Hippocampal formation (tissue), 2 donors: ENCODE measurements at regions not wholly inside any gene's neighbourhood (a gene's known extent, or its start where the extent isn't known, plus 50 kb on each side); places are given as distances from the start of the nearest gene placed in this dataset.
"Not testable (repeated sequence)": the region's sequence is repeated elsewhere in the genome, so short reads cannot be mapped to it uniquely, and the experiment has no call there.

Source experiments
- DNase-seq, 2 donors: peaks; one replicate each; lab custom pipeline; 2025; lab: John Stamatoyannopoulos, UW

DNA sequence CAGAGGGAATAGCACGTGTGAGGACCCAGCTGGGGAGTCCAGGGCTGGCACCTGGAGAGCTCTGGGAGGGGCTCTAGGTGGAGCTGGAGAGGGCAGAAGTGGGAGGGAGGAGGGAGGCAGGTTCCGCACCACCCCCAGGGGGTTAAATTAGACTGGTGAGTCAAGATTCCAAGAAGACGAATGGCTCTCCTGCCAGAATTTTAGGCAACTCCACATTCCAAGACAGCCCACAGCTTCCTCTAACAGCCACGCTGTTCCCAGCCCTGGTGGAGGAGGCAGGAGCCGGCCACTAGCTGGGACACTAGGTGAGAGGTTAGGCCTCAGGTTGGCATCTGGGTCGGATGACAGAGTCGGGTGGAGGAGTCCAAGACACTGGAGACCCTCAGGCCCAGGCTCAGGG is 60.2 kb downstream of the TFAP2C start:
- DNase-seq, result no peak

DNA sequence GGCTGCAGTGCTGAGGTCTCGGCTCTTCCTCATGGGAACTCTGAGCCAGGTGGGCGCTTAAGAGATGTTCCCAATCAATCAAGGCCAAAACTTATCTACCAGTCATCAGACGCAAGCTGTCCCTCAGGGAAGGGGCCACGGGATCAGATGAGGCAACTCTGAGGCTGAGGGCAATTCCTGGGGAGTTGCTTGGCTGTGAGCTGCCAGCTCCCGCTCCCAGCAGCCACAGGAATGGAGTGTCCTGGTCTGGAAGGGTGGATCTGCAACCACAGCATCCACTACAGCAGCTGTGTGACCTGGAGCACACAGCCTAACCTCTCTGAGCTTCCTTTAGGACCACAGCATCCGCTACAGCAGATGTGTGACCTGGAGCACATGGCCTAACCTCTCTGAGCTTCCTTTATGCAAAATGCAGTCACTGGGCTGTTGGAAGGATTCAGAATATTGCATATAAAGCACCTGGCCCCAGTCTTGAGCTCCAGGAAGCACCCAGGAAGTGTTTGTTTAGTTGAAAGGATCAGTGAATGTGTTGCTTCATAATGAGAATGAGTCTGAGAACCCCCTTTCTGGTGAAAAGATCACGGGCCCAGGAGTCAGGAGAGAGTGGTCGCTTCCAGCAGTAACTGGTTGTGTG is 60.9 kb downstream of the TFAP2C start:
- no peak for DNase-seq

- no peak for DNase-seq
Observed at GRCh38 chr20:56690531-56691175, 61.5 kb downstream of the TFAP2C start.

- DNase-seq, result no peak
Observed at GRCh38 chr20:56691325-56691998, 62.4 kb downstream of the TFAP2C start.

DNA sequence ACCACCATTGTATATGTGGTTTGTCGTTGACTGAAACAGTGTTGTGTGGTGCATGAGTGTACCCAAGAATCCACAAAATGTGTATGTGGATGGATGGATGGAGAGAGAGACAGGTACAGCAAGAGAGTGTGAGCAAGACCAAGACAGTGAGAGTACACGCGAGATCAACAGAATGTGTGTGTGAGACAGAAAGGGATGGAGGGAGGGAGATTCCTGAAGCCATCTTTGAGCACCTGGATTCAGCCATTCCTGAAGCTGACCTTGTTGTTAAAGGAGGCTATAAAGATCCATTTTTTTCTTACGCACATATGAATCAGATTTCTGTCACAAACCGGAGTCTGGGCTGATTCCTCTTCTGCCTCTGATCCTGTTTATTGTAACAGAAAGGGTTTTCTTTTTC is 64.1 kb downstream of the TFAP2C start:
- DNase-seq, result no peak

DNA sequence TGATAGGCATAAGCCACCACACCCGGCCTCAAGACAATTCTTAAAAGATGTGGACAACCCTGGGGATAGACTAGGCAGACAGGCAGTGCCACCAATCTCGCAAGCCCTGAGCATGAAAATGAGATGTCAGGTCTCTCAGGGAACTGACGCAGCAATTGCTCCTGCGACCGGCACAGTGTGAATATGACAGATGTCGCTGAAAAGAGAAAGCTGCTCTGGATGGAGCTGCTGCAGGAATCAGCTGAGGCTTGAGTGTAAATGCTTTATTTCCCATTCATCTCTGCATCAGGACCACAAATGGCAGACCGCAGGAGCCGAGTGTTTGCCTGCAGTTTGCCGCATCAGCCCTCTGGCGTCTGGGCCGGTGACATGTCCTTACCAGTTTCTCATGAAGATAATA is 68.4 kb downstream of the TFAP2C start:
- no peak for DNase-seq

GRCh38 chr20:56698297-56698696 is 69.2 kb downstream of the TFAP2C start:
- no peak for DNase-seq

DNA sequence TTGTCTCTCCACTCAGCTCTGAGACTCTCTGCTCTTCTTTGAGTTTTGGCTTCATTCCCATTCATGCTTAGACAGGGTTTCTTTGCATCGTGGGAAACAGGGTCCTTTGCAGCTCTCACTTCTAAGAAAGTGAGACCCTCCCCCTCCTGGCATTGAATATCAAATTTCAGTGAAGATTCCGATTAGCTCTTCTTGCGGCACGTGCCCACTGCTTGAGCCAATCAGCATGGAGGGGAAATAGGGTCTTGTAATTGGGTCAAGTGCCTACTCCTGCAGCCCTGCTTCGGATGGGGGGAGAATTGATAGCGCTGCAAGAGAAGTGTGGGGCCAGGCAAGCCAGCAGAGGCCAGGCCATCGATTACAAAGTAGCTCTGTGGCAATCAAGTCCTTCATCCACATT is 69.6 kb downstream of the TFAP2C start:
- DNase-seq, result no peak

DNA sequence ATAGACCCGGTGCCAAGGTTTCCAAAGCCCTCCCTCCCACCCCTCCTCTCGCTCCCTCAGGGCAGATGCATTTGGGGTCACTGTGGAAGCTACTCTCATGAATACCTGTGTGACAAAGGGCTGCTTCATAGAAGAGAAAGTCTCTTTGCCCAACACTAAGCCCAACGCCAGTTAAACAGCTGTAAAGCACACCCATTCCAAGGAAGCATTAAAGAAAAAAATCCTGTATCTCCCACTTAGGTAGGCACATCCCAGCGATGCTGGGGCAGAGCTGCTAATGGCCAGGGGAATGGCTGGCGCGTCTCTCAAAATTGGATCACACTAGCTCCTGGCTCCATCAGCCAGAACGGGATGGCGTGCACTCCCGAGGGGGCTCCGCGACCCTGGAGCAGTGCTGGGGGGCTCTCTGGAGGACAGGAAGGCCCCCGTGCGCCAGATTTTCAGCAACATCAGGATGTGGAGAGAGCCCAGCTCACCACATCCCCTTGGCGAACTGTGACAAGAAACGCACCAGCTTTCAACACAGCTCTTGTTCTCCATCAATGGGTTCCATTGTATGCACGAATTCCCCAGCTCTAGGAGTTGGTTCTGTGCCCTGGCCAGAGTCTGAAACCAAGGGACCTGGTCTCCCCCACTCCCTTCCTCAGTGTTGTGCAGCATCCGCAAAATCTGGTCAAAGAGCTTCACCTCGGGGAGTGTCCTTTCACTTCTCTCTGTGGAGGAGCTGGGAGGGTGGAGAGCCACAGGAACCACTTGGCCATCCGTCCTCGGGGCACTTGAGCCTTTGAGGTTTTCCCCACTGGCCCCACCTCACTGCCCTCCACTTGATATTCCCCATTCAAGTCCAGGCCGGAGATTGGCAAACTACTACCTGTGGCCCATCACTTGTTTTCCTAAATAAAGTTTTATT is 74.1 kb downstream of the TFAP2C start:
- DNase-seq, result peak; percentile 8 to 12

- DNase-seq, result no peak
Observed at GRCh38 chr20:56706867-56707360, 77.8 kb downstream of the TFAP2C start.

DNA sequence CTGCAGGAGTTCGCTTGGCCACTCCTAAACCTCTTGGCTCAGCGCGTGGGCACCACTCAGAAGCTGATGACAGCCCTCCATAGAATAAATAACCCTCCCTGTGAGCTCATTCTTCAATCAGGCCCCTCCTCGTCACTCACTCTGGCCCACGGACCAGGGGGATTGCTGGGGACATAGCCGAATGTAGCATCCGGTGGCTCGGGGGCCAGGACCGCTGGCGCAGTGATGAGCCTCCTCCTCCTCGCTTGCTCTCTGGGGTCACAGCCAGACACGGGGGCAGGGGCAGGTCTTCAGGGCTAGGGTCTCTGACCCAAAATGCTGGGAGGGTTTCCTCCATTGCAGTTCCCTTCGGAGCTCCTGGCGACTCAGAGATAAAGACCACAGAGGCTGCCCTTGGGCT is 79.9 kb downstream of the TFAP2C start:
- DNase-seq, result no peak

GRCh38 chr20:56710125-56710524 is 81.0 kb downstream of the TFAP2C start:
- DNase-seq, result no peak

GRCh38 chr20:56710577-56710976 is 81.5 kb downstream of the TFAP2C start:
- not testable (repeated sequence) for DNase-seq

- DNase-seq, result no peak
Observed at GRCh38 chr20:56711018-56711417, 81.9 kb downstream of the TFAP2C start.

GRCh38 chr20:56715309-56715708 is 86.2 kb downstream of the TFAP2C start:
- DNase-seq, result no peak

DNA sequence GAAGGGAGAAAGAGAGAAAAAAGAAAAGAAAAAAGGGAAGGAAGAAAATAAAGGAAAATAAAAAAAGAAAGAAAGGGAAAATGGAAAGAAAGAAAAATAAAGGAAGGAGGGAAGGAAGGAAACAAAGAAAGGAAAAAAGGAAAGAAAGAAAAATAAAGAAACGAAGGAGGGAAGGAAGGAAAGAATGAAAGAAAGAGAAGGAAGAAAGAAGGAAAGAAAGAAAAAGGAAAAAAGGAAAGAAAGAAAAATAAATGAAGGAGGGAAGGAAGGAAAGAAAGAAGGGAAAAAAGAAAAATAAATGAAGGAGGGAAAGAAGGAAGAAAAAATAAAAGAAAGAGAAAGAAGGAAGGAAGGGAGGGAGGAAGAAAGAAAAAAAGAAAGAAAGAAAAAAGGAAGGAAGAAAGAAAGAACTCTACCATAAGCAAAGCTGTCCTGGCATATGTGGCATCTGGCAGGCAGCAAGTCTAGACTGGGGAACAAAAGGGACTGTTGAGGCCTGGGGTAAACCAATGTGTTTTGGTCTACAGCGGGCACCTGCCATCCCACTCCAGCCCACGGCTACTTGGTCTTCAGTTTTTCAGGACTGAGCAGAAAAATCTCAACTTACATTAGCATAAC is 86.9 kb downstream of the TFAP2C start:
- DNase-seq, result no peak

DNA sequence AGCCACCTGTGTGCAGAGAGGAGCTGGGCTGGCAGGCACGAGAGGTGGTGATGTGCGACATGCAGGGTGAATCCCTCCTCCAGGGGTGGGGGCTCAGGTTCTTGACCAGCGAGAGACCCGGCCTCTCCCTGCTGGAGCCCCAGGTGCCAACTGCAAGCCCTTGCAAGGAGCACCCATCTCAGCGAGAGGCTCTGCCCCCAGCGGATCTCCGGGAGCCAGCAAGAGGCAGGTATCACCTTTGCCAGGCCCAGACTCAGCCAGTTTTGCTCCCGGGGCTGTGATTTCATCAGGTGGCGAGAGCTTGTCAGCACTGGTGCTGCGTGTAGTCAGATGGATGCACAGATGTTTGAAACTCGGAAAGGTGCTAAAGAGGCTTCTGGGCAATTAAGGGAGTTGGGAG is 87.7 kb downstream of the TFAP2C start:
- DNase-seq, result no peak

GRCh38 chr20:56718816-56719215 is 89.7 kb downstream of the TFAP2C start:
- DNase-seq, result no peak

DNA sequence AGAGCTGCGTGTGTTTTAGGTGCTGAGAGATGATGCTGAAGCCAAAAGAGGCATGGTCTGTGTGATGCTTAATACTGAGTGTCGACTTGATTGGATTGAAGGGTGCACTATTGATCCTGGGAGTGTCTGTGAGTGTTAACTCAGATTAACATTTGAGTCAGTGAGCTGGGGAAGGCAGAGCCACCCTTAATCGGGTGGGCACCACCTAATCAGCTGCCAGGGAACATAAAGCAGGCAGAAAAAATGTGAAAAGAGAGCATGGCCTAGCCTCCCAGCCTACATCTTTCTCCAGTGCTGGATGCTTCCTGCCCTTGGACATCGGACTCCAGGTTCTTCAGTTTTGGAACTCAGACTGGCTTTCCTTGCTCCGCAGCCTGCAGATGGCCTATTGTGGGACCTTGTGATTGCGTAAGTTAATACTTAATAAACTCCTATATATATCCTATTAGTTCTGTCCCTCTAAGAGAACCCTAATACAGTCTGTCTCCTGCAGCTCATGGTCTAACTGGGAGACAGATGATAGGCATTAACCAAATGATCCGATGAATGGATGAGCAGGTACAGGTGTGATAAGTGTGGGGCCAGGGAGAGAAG is 91.6 kb downstream of the TFAP2C start:
- DNase-seq, result no peak

GRCh38 chr20:56722042-56722441 is 92.9 kb downstream of the TFAP2C start:
- DNase-seq, result no peak

- DNase-seq, result no peak
Observed at GRCh38 chr20:56723331-56723730, 94.2 kb downstream of the TFAP2C start.
